ENCODE measurements at regions not wholly inside any gene's neighbourhood (a gene's known extent, or its start where the extent isn't known, plus 50 kb on each side); places are given as distances from the start of the nearest gene placed in this dataset.

DNA sequence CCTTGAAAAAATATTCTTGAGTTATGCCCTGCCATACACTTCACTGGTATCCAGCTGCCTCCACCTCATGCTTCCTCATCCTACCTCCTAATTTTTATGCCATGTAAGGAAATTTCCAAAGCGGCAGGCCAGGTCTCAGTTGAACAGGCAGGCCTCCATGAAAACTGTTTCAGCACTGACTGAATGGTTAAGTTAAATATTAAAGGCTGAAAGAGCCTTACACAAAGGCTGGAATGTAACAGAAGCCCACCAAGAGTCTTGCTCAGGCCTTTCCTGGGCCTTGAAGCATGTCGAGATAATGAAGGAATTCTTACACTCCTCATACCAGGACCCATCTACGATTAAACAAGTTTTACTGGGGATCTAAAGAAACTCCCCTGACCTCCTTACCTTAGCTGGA lies 359.6 kb upstream of the NOCT start:
- 83 to 84% methylated on average over 3 of the region's 3 CpGs for WGBS, 2 donors

GRCh38 chr4:138655286-138655685 lies 360.3 kb upstream of the NOCT start:
- Histone ChIP-seq H3K27me3 (ENCODE audit: control insufficient read depth in 3 of 3, insufficient read depth in 3 of 3, low read length in 2 of 3) (no peaks in the 10 kb centered on the region), H3K9me3 (ENCODE audit: control insufficient read depth in 4 of 4, insufficient read depth in 3 of 4, low read length in 3 of 4) (no peaks in the 10 kb centered on the region), H3K4me1 (ENCODE audit: control insufficient read depth in 5 of 5, insufficient read depth in 5 of 5, low read length in 5 of 5) (no peaks in the 10 kb centered on the region), H3K27ac (ENCODE audit: low read depth in 1 of 2, low read length in 1 of 2) (no peak overlapping the region), H3K36me3 (ENCODE audit: control insufficient read depth in 4 of 4, insufficient read depth in 4 of 4, low read length in 4 of 4) (no peaks in the 10 kb centered on the region), H3K4me3 (no peak overlapping the region), H3K9ac (ENCODE audit: insufficient read depth in 1 of 2, low read length in 2 of 2) (no peak overlapping the region)
- 100% methylated on average over 1 of the region's 1 CpG for WGBS, 2 donors
- DNase-seq (no peak), ATAC-seq (ENCODE audit: insufficient read depth, low FRiP score) (no peak)
- TF ChIP-seq, protein P1, sequence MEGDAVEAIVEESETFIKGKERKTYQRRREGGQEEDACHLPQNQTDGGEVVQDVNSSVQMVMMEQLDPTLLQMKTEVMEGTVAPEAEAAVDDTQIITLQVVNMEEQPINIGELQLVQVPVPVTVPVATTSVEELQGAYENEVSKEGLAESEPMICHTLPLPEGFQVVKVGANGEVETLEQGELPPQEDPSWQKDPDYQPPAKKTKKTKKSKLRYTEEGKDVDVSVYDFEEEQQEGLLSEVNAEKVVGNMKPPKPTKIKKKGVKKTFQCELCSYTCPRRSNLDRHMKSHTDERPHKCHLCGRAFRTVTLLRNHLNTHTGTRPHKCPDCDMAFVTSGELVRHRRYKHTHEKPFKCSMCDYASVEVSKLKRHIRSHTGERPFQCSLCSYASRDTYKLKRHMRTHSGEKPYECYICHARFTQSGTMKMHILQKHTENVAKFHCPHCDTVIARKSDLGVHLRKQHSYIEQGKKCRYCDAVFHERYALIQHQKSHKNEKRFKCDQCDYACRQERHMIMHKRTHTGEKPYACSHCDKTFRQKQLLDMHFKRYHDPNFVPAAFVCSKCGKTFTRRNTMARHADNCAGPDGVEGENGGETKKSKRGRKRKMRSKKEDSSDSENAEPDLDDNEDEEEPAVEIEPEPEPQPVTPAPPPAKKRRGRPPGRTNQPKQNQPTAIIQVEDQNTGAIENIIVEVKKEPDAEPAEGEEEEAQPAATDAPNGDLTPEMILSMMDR (IDR thresholded peaks at IDR 0.05; ENCODE audit: control extremely low read depth, extremely low read depth): no peak

More for the DNA sequence above, 359.6 kb upstream of the NOCT start:
- Histone ChIP-seq H3K9ac (ENCODE audit: insufficient read depth in 1 of 2, low read length in 2 of 2) (no peak overlapping the region), H3K4me3 (no peak overlapping the region), H3K4me1 (ENCODE audit: control insufficient read depth in 5 of 5, insufficient read depth in 5 of 5, low read length in 5 of 5) (no peaks in the 10 kb centered on the region), H3K9me3 (ENCODE audit: control insufficient read depth in 4 of 4, insufficient read depth in 3 of 4, low read length in 3 of 4) (no peaks in the 10 kb centered on the region), H3K36me3 (ENCODE audit: control insufficient read depth in 4 of 4, insufficient read depth in 4 of 4, low read length in 4 of 4) (no peaks in the 10 kb centered on the region), H3K27me3 (ENCODE audit: control insufficient read depth in 3 of 3, insufficient read depth in 3 of 3, low read length in 2 of 3) (no peaks in the 10 kb centered on the region), H3K27ac (ENCODE audit: low read depth in 1 of 2, low read length in 1 of 2) (no peak overlapping the region)
- DNase-seq (no peak), ATAC-seq (ENCODE audit: insufficient read depth, low FRiP score) (no peak)
- TF ChIP-seq, protein P1 (IDR thresholded peaks at IDR 0.05; ENCODE audit: control extremely low read depth, extremely low read depth): no peak

GRCh38 chr4:138650929-138651448 lies 364.6 kb upstream of the NOCT start:
- Histone ChIP-seq H3K27ac (ENCODE audit: low read depth in 1 of 2, low read length in 1 of 2) (no peak overlapping the region), H3K27me3 (ENCODE audit: control insufficient read depth in 3 of 3, insufficient read depth in 3 of 3, low read length in 2 of 3) (no peaks in the 10 kb centered on the region), H3K9ac (ENCODE audit: insufficient read depth in 1 of 2, low read length in 2 of 2) (no peak overlapping the region), H3K9me3 (ENCODE audit: control insufficient read depth in 4 of 4, insufficient read depth in 3 of 4, low read length in 3 of 4) (peaks cover 0 to 2% (median 0%) of the 10 kb centered on the region in 4 donors), H3K4me1 (ENCODE audit: control insufficient read depth in 5 of 5, insufficient read depth in 5 of 5, low read length in 5 of 5) (no peaks in the 10 kb centered on the region), H3K36me3 (ENCODE audit: control insufficient read depth in 4 of 4, insufficient read depth in 4 of 4, low read length in 4 of 4) (no peaks in the 10 kb centered on the region), H3K4me3 (no peak overlapping the region)
- TF ChIP-seq, protein P1 (IDR thresholded peaks at IDR 0.05; ENCODE audit: control extremely low read depth, extremely low read depth): no peak
- ATAC-seq (ENCODE audit: insufficient read depth, low FRiP score): no peak
- 27 to 71% methylated on average over 2 of the region's 2 CpGs for WGBS, 2 donors
- DNase-seq: no peak

- TF ChIP-seq, protein P1 (IDR thresholded peaks at IDR 0.05; ENCODE audit: control extremely low read depth, extremely low read depth): no peak
- Histone ChIP-seq H3K9me3 (ENCODE audit: control insufficient read depth in 4 of 4, insufficient read depth in 3 of 4, low read length in 3 of 4) (peaks cover 0 to 2% (median 0%) of the 10 kb centered on the region in 4 donors), H3K36me3 (ENCODE audit: control insufficient read depth in 4 of 4, insufficient read depth in 4 of 4, low read length in 4 of 4) (no peaks in the 10 kb centered on the region), H3K27me3 (ENCODE audit: control insufficient read depth in 3 of 3, insufficient read depth in 3 of 3, low read length in 2 of 3) (no peaks in the 10 kb centered on the region), H3K27ac (ENCODE audit: low read depth in 1 of 2, low read length in 1 of 2) (no peak overlapping the region), H3K4me1 (ENCODE audit: control insufficient read depth in 5 of 5, insufficient read depth in 5 of 5, low read length in 5 of 5) (no peaks in the 10 kb centered on the region), H3K9ac (ENCODE audit: insufficient read depth in 1 of 2, low read length in 2 of 2) (no peak overlapping the region), H3K4me3 (no peak overlapping the region)
- ATAC-seq (ENCODE audit: insufficient read depth, low FRiP score) (no peak), DNase-seq (no peak)
- WGBS, 2 donors: 85 to 90% methylated on average over 3 of the region's 3 CpGs
Observed at GRCh38 chr4:138650495-138650894, 365.1 kb upstream of the NOCT start.
